Astrocyte of the cerebellum (primary cell): ENCODE measurements at regions not wholly inside any gene's neighbourhood (a gene's known extent, or its start where the extent isn't known, plus 50 kb on each side); places are given as distances from the start of the nearest gene placed in this dataset.

Experiments used
- DNase-seq: peaks from one replicate; pipeline ENCODE4 v3.0.0-alpha.2; 2011; ENCODE audit warnings: low read depth
- H3K4me3 ChIP-seq: 2 replicates; pipeline ENCODE4 v1.5.1; 2011; ENCODE audit warnings: mild to moderate bottlenecking, low read depth, low read length, moderate library complexity
- CTCF ChIP-seq: IDR thresholded peaks from 2 replicates; pipeline ENCODE4 v1.5.1; 2012; ENCODE audit warnings: low read length, low read depth, moderate library complexity, mild to moderate bottlenecking; ENCODE audit errors: missing control alignments
- in situ Hi-C: cut with HindIII; loops from 2 replicates; pipeline ENCODE4 v1.10.0; 2017; ENCODE audit warnings: low sequenced_read_pairs

- DNase-seq, result no peak
- TF ChIP-seq CTCF, result no peak
- in situ Hi-C loops, result no loop called here
- no peak overlapping the region for H3K4me3 ChIP-seq
Observed at GRCh38 chr5:5632678-5633077, 210.2 kb downstream of the ICE1 start.

GRCh38 chr5:5629607-5629978 lies 207.1 kb downstream of the ICE1 start:
- in situ Hi-C loops, result no loop called here
- no peak overlapping the region for H3K4me3 ChIP-seq
- DNase-seq, result no peak
- TF ChIP-seq CTCF, result no peak

GRCh38 chr5:5628866-5629606 lies 206.6 kb downstream of the ICE1 start:
- no peak for TF ChIP-seq CTCF
- H3K4me3 ChIP-seq, result no peak overlapping the region
- no peak for DNase-seq
- in situ Hi-C loops, result no loop called here

GRCh38 chr5:5626412-5626811 lies 203.9 kb downstream of the ICE1 start:
- DNase-seq, result no peak
- in situ Hi-C loops, result no loop called here
- no peak overlapping the region for H3K4me3 ChIP-seq
- TF ChIP-seq CTCF, result no peak

GRCh38 chr5:5625491-5625890 lies 203.0 kb downstream of the ICE1 start:
- no peak overlapping the region for H3K4me3 ChIP-seq
- no peak for TF ChIP-seq CTCF
- in situ Hi-C loops, result no loop called here
- no peak for DNase-seq

- H3K4me3 ChIP-seq, result no peak overlapping the region
- DNase-seq, result no peak
- no peak for TF ChIP-seq CTCF
- in situ Hi-C loops, result no loop called here
Observed at GRCh38 chr5:5623397-5623796, 200.9 kb downstream of the ICE1 start.
